GM19328 (cell line): ENCODE measurements at regions not wholly inside any gene's neighbourhood (a gene's known extent, or its start where the extent isn't known, plus 50 kb on each side); places are given as distances from the start of the nearest gene placed in this dataset.
"Not testable (repeated sequence)": the region's sequence is repeated elsewhere in the genome, so short reads cannot be mapped to it uniquely, and the experiment has no call there.

ENCODE experiments used
- ATAC-seq: cut with Tn5 transposase; IDR thresholded peaks from one replicate; pipeline ENCODE4 v1.9.1; 2021; ENCODE audit warnings: mild to moderate bottlenecking, moderate library complexity; ENCODE audit not compliant: unreplicated experiment

- ATAC-seq: no peak
Measured at GRCh38 chr14:89056394-89056793, 231.9 kb downstream of the TTC8 start.

DNA sequence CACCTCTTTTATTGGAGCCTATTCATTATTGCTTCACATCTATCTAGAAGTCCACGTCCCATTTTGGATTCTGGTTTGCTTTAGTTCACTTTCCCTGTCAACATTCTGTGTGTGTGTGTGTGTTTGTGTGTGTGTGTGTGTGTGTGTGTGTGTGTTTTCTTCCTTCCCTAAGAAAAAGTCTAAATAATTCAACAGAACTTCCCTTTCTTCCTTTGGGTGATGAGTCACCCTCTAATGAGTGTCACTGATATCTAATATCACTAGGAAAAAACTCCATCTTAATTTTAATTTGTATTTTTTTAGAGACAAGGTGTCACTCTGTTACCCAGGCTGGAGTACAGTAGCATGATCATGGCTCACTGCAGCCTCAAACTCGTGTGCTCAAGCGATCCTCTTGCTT, 234.2 kb downstream of the TTC8 start:
- no peak for ATAC-seq

GRCh38 chr14:89060191-89060590, 235.7 kb downstream of the TTC8 start:
- no peak for ATAC-seq

DNA sequence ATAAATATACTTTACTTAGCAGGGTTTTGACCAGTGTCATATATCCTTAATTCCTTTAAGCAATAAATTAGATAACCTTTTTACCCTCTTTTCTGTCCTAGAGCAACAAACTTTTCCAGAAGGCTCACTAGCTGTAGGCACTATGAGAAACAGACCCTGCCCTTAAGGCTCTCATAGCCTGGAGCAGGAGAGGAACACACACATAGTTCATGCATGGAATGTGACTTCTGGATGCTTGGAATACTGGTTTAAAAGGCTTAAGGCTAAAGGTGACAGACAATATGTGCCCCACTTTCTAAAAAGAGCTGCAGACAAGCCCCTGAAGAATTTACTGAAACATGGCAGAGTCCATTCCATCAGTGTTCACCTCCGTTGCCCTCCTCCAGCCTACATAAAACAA, 237.2 kb downstream of the TTC8 start:
- no peak for ATAC-seq

DNA sequence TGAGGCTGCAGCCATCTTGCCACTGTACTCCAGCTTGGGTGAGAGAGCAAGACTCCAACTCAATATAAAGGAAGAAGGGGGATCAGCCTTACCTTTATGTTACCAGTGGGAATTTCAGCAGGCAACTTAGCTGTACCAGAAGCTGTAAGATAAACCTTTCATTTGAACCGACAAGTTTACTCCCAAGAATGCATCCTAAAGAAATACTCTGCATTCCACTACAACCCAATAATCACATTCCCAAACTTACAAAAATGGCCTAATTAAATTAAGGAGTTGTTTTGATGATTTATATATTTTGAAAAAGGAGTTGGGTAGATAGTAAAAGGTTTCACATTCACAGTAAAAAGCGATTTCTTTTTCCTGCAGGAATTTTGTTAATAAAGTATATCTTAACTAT, 241.4 kb downstream of the TTC8 start:
- no peak for ATAC-seq

GRCh38 chr14:89067293-89067972, 243.0 kb downstream of the TTC8 start:
- no peak for ATAC-seq

GRCh38 chr14:89078021-89078795, 253.8 kb downstream of the TTC8 start:
- no peak for ATAC-seq

GRCh38 chr14:89085231-89085731, 260.8 kb downstream of the TTC8 start:
- ATAC-seq: no peak

GRCh38 chr14:89085737-89086382, 261.4 kb downstream of the TTC8 start:
- no peak for ATAC-seq

DNA sequence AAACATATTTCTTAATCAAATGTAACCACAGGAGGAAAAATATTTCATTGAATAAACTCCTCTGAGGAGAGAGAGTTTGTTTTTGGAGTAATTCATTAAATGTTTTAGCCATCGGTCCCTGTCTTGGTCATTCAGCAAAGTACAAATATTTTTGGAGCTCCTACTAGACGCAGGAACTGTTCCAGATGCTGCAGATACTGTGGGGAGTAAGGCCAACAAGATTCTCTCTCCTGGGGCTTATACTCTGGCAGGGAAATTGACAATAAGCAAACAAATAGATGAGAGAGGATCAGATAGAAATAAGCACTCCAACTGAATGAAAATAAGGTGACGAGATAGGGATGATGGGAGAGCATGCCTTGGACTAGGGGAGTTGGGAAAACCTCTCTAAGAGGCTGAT, 264.1 kb downstream of the TTC8 start:
- no peak for ATAC-seq

GRCh38 chr14:89089330-89089729, 264.9 kb downstream of the TTC8 start:
- no peak for ATAC-seq

DNA sequence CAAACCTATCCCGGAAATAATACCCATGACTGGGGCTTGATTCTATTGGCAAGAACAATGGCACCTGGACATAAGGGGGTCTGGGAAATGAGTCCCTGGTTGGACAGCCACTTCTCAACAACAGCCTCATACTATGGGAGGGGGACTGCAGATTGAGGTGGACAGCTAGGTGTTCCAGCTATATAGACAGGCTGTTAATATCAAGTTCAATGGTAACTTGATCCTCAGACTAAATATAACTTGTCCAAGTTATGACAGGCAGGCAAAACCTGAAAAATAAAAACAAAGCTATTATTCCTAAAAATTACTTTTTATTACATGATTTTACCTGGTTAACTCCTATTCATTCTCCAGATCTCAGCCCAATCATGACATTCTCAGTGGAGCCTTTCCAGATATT, 267.3 kb downstream of the TTC8 start:
- no peak for ATAC-seq

DNA sequence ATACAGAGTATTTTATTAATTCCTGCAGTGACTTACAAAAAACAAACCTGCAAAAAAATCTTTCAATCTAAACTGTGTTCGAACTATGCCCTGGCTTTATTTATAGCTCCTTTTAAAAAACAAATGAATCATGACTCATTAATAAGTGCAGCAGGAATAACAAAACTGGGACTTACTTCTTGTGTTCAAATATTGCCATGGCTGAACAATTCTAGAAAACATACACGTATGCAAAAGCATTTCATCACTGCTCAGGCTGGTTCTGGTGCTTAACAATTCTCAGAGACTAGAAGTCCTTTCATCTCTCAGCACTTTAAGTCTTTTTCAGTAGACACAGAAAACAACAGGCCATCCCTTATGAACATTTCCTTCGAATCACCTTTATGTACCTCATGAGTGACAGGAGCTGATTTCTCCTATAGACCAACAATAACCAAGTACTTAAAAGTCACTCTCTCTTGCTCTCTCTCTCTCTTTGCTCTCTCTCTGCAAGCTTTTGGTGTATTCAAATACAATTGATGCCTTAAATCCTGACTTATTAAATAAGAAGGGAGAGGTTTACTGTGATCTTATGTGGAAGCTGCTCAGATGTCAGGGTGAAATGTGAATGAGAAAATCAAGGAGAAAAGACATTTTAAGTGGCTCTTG, 268.8 kb downstream of the TTC8 start:
- ATAC-seq: no peak

GRCh38 chr14:89095036-89095435, 270.6 kb downstream of the TTC8 start:
- ATAC-seq: no peak

DNA sequence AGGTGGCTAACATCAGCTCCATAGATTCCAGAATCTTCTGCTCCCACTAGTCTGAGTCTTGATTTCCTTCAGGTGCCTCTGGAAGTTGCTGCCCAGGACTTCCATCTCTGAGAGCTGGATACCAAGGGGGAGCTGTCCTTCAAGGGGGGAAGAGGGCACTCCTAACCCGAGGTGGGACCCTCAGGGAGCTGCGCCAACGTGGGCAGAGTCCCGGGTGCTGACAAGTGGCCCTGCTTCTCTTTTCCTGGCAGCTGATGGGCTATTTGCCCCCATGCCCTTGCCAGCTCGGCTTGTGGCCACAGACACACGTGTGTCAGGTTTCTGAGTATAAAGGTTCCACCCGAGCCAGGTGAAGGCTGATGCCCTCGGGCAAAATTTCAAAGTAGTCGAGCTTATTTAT, 272.5 kb downstream of the TTC8 start:
- no peak for ATAC-seq

DNA sequence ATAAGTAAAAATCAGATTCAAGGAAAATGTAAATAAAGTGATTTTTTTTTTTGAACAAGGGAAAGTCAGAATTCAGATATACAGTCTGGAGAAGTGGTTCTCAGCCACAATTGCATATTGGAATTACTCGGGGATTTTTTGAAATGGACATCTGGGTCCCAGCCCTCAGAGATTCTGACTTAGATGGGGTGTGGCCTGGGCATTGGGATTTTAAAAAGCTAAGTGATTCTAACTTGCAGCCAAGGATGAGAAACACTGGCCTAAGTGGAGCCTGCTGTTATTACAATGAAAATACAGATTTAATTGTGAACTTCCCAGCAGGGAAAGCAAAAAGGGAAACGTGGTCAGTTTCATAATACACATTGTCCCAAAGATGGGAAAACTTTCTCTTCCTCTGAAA, 273.8 kb downstream of the TTC8 start:
- no peak for ATAC-seq

GRCh38 chr14:89104171-89104817, 279.8 kb downstream of the TTC8 start:
- not testable (repeated sequence) for ATAC-seq

- ATAC-seq: not testable (repeated sequence)
Measured at GRCh38 chr14:89104861-89105260, 280.4 kb downstream of the TTC8 start.
